ENCODE measurements at regions not wholly inside any gene's neighbourhood (a gene's known extent, or its start where the extent isn't known, plus 50 kb on each side); places are given as distances from the start of the nearest gene placed in this dataset.

DNA sequence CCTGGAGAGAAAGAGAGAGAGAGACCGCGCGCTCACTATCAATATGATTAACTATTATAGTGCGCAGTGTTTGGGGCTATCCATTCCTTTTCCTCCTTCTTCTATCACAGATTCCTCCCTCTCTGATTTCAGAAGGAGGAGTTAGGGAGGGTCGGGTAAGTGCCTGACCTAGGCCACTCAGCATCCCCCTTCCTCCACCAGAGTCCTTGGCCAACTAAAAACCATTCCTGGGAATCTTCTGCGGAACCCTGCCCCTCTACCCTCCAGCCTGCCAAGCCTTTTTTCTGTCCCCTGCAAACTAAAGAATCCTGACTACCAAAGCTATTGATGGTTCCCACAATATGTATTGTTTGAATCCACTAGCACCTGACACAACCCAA lies 256.2 kb upstream of the NFE2L3 start:
- no peak for ATAC-seq
- 35 to 65% methylated on average over 3 to 6 of the region's 6 CpGs for WGBS, 2 donors (ENCODE audit: low coverage in 1 of 2)
- H3K36me3 ChIP-seq, result no peaks in the 10 kb centered on the region
- no peak overlapping the region for H3K4me3 ChIP-seq
- H3K27me3 ChIP-seq, result peaks cover 28% of the 10 kb centered on the region
- TF ChIP-seq POLR2A (IDR thresholded peaks at IDR 0.05) (no peak), POLR2AphosphoS5 (IDR thresholded peaks at IDR 0.05) (no peak), EP300 (IDR thresholded peaks at IDR 0.05) (no peak)
- TF ChIP-seq, protein P1, sequence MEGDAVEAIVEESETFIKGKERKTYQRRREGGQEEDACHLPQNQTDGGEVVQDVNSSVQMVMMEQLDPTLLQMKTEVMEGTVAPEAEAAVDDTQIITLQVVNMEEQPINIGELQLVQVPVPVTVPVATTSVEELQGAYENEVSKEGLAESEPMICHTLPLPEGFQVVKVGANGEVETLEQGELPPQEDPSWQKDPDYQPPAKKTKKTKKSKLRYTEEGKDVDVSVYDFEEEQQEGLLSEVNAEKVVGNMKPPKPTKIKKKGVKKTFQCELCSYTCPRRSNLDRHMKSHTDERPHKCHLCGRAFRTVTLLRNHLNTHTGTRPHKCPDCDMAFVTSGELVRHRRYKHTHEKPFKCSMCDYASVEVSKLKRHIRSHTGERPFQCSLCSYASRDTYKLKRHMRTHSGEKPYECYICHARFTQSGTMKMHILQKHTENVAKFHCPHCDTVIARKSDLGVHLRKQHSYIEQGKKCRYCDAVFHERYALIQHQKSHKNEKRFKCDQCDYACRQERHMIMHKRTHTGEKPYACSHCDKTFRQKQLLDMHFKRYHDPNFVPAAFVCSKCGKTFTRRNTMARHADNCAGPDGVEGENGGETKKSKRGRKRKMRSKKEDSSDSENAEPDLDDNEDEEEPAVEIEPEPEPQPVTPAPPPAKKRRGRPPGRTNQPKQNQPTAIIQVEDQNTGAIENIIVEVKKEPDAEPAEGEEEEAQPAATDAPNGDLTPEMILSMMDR (IDR thresholded peaks at IDR 0.05), result no peak
- H3K4me1 ChIP-seq, result peaks cover 0 to 21% (median 4%) of the 10 kb centered on the region in 3 donors
- no peaks in the 10 kb centered on the region for H3K9me3 ChIP-seq
- no peak overlapping the region for H3K27ac ChIP-seq

DNA sequence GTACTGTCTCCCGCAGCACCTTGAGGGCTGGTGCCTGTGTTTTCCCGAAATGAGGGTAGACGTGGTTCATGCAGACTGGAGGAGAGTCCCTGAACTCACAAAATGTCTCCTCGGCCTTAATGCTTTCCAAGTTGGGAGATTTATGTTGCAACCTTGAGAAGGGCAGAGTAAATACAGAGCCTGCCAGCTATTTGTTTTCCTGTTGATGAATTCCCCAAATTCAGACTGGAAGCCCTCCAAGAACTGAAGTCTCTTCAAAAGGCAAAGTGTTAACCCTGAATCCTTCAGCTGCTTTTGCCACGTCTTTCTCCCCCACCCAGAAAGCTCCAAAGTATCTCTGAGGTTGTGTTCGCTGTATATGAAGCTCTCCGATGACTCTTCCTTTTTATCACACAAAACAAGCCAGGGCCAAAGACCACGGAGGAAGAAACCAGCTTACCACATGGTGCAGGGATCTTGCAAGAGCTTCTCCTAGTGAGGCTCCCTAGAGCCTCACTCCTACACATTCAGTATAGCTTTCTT lies 254.7 kb upstream of the NFE2L3 start:
- Histone ChIP-seq H3K4me1 (peaks cover 0 to 21% (median 4%) of the 10 kb centered on the region in 3 donors), H3K27me3 (peaks cover 28% of the 10 kb centered on the region), H3K4me3 (no peak overlapping the region), H3K9me3 (no peaks in the 10 kb centered on the region), H3K27ac (no peak overlapping the region), H3K36me3 (no peaks in the 10 kb centered on the region)
- ATAC-seq, result no peak
- TF ChIP-seq, protein P1 (IDR thresholded peaks at IDR 0.05), result no peak
- TF ChIP-seq EP300 (IDR thresholded peaks at IDR 0.05) (no peak), POLR2A (IDR thresholded peaks at IDR 0.05) (no peak), POLR2AphosphoS5 (IDR thresholded peaks at IDR 0.05) (no peak)
- WGBS, 2 donors (ENCODE audit: low coverage in 1 of 2), result 71 to 88% methylated on average over 4 of the region's 8 CpGs

DNA sequence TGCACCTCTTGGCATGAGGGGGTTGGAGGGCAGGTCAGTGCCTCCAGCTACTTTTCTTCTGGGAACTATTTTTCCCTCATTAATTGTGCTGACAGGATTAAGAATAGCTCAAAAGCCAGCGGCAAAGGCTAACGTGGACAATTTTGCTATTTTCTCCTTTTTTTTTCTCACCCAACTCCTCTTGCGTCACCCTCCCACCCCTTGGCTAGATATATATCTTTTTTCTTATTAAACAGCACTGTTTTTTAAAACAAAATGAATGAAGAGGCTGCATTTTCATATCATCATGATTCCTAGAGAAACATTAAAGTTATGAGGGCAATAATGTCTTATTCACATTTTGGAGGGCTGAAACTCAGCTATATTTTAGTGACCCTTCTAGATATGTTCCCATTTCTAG lies 251.8 kb upstream of the NFE2L3 start:
- no peaks in the 10 kb centered on the region for H3K36me3 ChIP-seq
- no peak overlapping the region for H3K27ac ChIP-seq
- WGBS, 2 donors (ENCODE audit: low coverage in 1 of 2), result 50 to 61% methylated on average over 2 to 3 of the region's 3 CpGs
- peaks cover 8% of the 10 kb centered on the region for H3K27me3 ChIP-seq
- no peak for ATAC-seq
- no peak for TF ChIP-seq POLR2AphosphoS5 (IDR thresholded peaks at IDR 0.05)
- TF ChIP-seq, protein P1 (IDR thresholded peaks at IDR 0.05), result no peak
- no peak for TF ChIP-seq EP300 (IDR thresholded peaks at IDR 0.05)
- TF ChIP-seq POLR2A (IDR thresholded peaks at IDR 0.05), result no peak
- H3K9me3 ChIP-seq, result no peaks in the 10 kb centered on the region
- H3K4me1 ChIP-seq, result peaks cover 0 to 5% (median 0%) of the 10 kb centered on the region in 3 donors
- no peak overlapping the region for H3K4me3 ChIP-seq

DNA sequence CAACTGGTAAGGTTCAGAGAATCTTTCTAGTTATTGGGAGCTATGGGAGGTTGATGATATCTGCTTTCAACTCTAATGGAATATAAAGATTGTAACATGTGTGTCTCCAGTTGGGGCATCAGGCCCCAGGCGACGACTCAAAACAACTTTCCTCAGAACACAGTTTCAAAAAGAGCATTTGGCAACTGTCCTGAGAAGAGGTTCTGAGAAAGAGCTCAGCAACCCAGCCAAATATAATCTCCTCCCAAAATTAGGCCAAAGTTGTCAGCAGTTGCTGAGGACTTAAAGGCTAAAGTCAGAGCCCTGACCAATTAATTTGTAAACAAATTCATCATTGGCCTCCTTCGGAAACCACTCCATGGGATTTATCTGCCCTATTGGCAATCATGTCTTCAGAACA lies 251.1 kb upstream of the NFE2L3 start:
- WGBS, 2 donors (ENCODE audit: low coverage in 1 of 2), result 54 to 75% methylated on average over 1 to 3 of the region's 3 CpGs
- no peak overlapping the region for H3K4me3 ChIP-seq
- peaks cover 2% of the 10 kb centered on the region for H3K27me3 ChIP-seq
- no peaks in the 10 kb centered on the region for H3K9me3 ChIP-seq
- no peaks in the 10 kb centered on the region for H3K4me1 ChIP-seq
- ATAC-seq, result no peak
- H3K36me3 ChIP-seq, result no peaks in the 10 kb centered on the region
- no peak for TF ChIP-seq POLR2A (IDR thresholded peaks at IDR 0.05)
- TF ChIP-seq, protein P1 (IDR thresholded peaks at IDR 0.05), result no peak
- TF ChIP-seq EP300 (IDR thresholded peaks at IDR 0.05), result no peak
- TF ChIP-seq POLR2AphosphoS5 (IDR thresholded peaks at IDR 0.05), result no peak
- H3K27ac ChIP-seq, result no peak overlapping the region

DNA sequence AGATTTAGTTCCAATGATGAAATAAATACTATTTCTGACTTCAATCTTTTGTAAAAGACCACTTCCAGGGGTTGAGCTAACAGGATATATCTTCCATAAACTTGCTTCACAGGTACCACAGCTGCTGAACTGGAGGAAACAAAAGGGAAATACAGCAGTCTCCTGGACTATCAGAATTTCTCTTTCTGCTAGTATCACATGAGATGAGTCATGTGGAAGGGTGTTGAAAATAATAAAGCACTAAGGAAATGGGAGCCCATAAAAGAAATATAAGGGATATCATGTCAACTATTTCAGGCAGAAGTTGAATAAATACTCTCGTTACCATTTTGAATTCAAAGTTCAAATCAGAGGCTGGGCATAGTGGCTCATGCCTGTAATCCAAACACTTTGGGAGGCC lies 250.3 kb upstream of the NFE2L3 start:
- no peak for TF ChIP-seq EP300 (IDR thresholded peaks at IDR 0.05)
- Histone ChIP-seq H3K27ac (no peak overlapping the region), H3K9me3 (no peaks in the 10 kb centered on the region), H3K36me3 (no peaks in the 10 kb centered on the region), H3K4me1 (no peaks in the 10 kb centered on the region), H3K27me3 (no peaks in the 10 kb centered on the region), H3K4me3 (no peak overlapping the region)
- ATAC-seq, result no peak
- WGBS, 2 donors (ENCODE audit: low coverage in 1 of 2), result 92 to 100% methylated on average over 1 of the region's 1 CpG

All from gastroesophageal sphincter (tissue), 4 donors.